Activated CD8-positive, alpha-beta memory T cell treated with anti-CD3 and anti-CD28 coated beads, Interleukin-2, amount 50 U/mL, for 24 hours (primary cell): ENCODE measurements at regions not wholly inside any gene's neighbourhood (a gene's known extent, or its start where the extent isn't known, plus 50 kb on each side); places are given as distances from the start of the nearest gene placed in this dataset.
"Not testable (repeated sequence)": the region's sequence is repeated elsewhere in the genome, so short reads cannot be mapped to it uniquely, and the experiment has no call there.

Experiments used
- DNase-seq: peaks from one replicate; pipeline ENCODE4 v3.0.0-alpha.2; 2020; ENCODE audit errors: extremely low read depth

DNA sequence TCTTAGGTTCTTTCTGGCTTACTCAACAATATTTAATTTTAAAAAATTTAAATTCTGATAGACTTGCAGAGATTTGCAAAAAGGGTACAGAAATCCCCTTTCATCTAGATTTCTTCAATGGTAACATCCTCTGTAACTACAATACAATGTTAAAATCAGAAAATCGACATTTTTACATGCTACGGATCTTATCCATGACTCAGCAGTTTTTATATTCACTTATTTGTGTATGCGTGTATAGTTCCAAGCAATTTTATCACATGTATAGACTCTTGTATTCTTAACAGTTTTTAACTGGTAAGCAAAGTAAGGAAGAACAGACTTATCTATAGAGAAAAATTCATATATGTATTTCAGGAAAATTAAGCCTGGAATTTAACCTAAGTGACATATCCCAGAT is 256.1 kb upstream of the MEX3C start:
- no peak for DNase-seq

DNA sequence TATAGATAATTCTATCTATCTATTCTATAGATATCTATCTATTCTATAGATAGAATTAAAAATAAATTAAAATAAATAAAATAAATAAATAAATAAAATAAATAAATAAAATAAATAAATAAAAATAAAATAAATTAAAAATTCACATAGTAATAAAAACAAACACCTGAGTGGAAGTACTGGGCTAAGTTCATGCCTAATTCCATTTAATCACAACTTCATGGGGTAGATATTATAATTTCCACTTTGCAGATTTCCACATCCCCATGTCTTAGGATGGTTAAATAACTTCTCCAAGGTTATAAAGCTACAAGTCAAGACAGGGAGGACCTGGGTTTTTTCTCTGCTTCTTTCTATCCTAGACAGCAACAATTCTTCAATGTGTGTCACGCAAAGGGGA is 261.4 kb upstream of the MEX3C start:
- DNase-seq, result no peak

DNA sequence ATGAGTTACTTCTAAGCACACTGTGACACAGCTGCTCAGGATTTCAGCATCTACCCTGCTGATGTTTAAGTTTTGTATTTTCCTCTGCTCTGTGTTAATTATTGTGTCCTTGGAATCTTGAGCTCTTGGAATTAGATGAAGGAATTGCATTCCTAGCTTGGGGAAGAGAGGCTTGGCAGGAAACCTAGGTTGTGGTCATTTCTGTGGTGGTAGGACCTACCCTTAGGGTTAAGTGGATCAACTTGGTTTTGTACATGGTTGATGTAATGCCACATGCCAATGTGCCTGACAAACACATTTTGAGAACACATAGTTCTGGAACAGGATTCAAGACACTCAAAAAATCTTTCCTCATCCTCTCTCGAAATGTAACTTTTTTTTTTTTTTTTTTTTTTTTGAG is 264.5 kb upstream of the MEX3C start:
- no peak for DNase-seq

DNA sequence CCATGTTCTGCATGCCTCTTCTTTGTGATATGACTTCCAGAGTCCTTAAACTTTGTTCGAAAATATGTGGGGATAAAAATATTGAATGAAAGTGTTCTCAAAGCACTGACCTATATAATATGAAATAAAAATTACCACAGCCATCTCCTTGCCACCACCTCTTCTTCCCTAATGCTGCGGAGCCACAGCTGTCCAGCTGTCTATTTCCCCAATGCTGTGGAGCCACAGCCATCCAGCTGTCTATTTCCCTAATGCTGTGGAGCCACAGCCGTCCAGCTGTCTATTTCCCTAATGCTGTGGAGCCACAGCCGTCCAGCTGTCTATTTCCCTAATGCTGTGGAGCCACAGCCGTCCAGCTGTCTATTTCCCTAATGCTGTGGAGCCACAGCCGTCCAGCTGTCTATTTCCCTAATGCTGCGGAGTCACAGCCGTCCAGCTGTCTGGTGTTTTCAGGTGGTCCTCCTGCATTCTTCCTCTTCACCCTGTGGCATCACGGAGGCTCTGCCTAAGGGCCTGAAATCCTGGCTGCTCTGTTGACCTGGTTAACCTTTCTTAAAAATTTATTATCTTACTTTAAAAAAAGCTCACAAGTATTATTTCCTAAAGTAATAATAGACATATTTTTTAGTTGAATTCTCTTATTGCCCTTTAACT is 266.1 kb upstream of the MEX3C start:
- no peak for DNase-seq

DNA sequence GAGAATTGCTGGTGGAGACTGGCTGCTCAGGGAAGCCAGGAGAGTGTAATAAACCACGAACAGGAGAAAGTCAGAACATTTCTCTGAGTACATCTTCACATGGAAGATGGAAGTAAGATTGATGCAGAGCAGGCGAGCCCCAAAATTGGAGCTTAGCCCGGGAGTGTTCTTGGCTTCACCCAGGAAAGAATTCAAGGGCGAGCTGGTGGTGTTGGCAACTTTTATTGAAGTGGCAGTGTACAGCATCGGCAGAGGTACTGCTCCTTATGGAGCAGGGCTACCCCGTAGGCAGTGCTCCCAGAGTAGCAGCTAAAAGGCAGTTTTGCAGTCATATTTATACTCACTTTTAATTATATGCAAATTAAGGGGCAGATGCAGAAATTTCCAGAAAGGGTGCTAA is 281.4 kb upstream of the MEX3C start:
- DNase-seq, result no peak

DNA sequence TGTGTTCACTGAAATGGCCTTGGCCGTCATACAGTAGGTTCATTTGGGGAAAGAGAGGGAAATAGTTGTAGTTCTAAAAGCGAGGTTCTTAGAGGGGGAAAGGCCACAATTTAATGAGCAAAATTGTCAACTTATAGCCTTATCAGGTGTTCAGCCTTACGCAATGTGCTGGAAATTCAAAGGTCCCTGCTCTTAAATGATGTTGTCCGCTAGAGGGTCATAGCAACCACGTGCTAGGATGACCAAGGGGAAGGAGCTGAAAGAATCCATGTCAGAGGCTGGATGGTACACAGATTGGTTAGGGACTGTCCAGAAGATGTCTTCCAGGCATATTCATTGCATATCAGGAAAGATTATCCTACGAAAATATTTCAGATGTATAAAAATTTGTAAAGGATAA is 282.3 kb upstream of the MEX3C start:
- no peak for DNase-seq

DNA sequence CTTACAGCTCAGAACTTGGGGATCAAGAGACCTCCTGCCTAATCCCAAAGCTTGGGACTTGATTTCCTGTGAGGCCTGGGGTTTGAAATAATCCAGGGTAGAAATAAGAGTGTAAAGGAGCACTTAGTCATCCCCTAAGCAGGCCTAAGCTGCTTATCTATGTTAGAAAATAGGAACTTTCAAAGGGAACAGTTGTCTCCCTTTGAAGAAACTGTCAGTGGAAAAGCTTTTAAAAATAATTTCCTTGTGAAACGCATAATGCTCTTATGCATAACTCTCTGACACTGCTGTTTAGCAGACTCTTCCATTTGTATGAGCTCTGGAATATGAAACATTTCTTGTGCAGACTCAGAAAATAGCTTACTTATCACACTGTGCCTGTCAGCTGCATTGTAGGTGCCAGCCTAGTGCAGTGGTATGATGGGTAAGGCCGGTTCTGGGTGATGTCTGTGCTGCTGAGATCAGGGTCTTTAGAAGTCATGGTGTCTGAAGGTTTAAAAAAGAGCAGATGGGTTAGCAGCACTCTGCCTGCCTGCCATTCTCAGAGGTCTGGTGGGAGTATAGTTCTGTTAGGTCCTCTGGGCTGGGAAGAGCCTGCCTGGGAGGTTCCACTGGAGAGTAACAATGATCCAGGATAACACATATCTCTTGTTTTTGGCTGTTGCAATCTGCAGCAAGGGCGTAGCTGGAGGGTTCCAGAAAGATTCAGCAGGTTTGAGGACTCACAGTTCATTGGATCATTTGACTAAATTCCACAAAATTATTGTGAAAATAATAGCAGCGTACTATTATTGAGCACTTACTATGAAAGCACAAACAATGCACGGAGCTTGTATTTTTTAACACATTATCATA is 283.2 kb upstream of the MEX3C start:
- no peak for DNase-seq

DNA sequence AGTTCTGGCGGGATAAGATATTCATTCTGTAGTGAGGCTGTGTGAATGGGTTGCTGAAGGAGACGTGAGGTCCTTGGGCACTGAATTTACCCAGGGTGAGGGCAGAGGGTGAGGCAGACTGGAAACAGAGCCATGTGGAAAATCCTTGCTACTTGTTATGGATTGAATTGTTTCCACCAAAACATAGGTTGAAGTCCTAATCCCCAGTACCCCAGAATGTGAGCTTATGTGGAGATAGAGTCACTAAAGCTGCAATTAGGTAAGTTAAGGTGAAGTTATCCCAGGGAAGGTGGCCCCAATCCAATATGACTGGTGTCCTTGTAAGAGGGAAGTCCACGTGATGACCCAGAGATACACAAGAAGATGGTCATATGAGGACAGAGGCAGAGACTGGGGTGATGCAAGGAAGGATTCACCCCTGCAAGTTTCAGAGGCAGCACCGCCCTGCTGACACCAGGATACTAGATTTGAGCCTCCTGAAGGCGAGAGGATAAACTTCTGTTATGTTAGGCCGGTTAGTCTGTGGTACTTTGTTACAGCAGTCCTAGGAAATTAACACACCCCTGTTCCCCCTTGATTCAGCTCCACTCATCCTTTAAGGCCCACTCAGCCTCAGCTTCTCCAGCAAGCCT is 289.4 kb upstream of the MEX3C start:
- DNase-seq, result no peak

DNA sequence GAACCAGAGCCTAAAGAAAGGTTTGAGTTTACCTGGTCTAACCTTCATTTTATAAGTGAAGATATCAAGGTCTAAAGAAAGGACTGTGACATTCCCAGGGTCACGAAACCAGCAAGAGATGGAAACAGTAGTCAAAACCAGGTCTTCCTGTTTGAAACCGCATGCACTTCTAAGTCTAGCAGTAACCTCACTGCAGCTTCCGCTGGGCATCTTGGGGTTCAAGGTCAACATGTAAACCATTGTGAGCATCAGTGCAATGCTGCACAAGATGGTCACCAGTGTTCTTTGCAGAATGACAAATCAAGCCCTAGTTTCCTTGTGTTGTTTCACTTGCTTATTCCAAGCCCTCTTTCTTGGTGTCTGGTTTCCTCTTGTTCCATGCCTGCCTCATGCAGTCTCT is 292.9 kb upstream of the MEX3C start:
- no peak for DNase-seq

DNA sequence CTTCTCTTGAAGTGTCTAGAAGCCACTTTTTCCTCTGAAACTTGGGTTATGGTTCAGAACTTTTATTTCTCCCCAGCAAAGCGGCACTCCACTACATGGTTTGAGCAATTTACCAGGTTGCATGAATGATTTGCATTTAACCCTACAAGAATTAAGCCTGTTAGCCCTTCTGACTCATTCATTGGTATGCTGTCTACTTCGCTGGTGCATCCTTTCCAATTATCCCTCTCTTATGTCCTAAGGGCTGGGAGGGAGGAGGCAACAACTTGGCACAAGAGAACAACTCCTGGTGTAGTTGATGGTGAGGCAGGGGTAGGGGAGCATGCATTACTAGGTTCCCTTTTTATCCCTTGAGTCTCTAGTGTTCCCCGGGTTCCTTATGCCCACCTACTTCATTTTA is 293.4 kb upstream of the MEX3C start:
- no peak for DNase-seq

DNA sequence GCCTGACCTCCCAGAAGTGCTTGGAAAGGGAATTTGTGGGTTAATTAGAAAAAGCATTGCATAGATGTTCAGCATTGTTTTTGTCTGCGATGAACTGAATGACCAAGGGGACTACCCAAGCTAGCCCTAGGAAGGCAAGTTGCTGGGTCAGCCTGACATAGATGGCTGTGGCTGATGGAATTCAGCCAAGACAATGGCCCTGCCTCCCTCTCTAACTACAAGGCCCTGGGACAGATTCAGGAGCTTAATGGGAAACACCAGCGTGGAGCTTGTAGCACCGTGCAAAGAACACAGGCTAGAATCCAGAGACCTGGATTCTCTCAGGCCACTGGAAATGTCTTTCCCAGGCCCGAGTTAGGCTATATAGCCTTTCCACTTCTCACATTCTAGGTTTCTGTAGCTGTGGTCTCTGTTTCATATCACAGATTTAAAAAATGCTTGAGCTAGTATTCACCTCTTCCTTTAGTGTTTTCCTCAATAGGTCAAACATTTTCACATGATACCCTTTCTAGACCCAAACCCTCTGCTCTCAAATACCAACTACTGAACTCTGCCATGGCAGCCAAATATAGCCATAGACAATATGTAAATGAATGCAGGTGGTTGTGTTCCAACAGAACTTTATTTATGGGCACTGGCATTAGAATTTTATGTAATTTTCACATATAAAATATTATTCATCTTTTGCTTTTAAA is 294.3 kb upstream of the MEX3C start:
- DNase-seq, result no peak

DNA sequence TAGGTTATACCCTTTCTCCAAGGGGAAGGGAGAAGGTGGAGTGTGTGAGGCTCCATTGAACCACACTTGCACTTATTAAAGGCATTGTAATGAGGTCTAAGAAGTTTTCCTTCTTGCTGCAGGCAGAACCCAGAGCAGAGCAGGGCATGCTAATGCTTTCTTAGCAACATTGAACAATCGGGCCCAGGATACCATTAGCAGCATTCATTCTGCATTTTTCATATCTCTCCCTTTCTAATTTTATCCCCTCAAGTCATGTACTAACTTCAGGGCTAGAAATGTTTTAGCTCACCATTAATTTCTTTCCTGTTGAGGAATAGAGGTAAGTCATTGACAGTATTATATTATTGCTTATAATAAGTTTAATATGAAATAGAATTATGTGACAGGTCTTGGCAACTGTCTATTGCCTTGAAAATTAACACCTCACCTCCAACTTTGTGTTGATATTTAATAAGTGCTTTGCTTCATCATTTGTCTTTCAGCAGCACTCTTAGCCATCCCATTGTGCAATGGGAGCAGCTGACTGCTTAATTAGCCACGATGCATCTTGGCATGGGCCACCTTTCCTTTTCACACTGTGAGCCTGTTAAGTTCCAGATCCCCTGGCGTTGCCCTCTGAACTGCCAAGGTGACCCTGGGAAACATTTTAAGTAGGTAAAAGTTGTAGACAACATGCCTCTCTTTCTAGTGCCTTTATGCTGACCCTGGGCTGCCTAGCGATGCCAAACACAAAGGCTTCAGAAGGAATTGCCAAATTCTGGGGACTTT is 300.8 kb upstream of the MEX3C start:
- DNase-seq, result no peak

DNA sequence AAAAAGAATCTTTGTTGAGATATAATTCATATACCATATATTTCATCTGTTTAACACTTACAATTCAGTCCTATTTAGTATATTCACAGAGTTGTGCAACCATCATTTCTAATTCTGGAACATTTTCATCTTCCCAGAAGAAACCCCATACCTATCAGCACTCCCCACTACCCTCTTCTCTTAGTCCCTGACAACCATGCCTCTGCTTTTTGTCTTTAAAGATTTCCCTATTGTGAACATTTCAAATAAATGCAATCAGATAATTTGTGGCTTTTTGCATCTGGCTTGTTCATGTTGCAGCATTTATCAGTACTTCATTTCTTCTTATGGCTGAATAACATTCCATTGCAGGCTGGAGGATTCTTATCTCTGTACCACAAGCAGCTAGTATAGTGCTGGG is 305.9 kb upstream of the MEX3C start:
- DNase-seq, result no peak

DNA sequence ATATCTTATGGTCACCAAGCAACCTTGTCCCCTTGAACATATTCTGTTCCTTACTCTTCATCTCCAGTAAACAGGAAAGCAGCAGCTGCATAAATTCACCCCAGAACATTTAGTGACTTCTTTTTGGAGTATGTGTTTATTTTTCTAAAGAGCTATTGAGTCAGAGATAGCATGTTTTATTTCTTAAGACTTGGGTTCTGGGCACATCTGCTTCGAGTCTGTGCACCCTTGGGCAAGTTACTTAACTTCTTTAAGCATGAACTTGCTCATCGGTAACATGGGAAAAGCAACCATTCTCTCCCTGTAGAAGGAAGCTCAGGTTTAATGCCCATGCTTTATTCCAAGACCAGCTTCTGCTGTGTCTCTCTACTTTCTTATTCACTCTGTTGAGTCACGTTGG is 309.3 kb upstream of the MEX3C start:
- no peak for DNase-seq

DNA sequence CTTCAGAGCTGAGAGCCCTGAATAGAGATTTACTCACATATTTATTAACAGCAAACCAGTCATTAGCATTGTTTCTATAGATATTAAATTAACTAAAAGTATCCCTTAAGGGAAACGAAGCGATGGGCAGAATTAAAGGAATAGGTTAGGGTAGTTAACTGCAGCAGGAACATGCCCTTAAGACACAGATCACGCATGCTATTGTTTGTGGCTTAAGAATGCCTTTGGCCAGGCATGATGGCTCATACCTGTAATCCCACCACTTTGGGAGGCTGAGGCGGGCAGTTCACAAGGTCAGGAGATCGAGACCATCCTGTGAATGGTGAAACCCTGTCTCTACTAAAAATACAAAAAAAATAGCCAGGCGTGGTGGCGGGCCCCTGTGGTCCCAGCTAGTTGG is 310.9 kb upstream of the MEX3C start:
- not testable (repeated sequence) for DNase-seq

DNA sequence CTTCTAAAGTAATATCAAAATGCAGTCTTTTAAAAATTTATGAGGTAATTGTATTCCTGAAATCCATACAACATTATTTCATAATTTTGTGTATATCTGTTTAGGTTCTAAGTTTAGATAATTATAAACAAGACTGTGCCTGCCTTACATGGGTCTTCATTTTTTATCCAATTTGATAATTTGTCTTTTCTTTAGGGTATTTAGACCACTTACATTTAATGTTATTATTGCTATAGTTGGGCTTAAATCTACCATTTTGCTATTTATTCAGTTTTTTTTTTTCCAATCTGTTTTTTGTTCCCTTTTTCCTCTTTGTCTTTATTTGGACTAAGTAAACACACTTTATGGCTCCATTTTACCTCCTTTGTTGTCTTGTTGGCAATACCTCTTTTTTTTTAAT is 312.5 kb upstream of the MEX3C start:
- no peak for DNase-seq

DNA sequence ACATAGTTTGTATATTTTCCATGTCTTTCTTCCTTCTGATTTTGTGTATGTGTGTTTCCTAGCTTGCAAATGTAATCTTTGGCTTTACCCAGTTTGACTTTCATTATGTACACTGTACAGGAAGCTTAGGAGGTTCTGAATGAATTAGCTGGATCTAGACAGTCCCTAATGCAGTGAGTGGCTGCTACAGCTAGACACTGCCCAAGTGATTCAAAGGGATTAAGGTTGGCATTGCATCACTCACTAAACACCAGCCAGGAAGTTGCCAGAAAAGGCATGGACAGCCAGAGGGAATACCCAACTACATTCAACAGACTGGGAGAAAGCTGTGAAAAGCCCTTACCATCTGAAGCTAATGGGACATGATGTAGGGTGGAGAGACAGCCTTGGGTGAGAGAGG is 316.0 kb upstream of the MEX3C start:
- DNase-seq, result no peak

DNA sequence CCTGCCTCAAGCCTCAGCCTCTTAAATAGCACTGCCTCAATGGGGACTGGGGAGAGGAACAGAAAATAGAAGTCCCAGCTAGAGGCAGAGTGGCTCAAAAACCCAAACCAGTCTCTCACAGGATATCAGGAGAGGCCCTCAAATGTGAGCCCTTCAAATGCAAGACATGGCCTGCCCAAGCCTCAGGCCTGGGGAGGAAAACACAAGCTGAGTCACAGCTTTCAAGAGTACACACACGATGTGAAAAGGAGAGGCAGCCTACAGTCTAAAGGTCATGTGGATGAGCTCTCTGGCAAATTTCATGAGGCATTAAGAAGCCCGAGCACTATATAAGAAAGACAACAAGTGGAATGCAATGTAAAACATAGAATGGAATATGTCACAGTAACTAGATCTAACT is 316.6 kb upstream of the MEX3C start:
- no peak for DNase-seq

DNA sequence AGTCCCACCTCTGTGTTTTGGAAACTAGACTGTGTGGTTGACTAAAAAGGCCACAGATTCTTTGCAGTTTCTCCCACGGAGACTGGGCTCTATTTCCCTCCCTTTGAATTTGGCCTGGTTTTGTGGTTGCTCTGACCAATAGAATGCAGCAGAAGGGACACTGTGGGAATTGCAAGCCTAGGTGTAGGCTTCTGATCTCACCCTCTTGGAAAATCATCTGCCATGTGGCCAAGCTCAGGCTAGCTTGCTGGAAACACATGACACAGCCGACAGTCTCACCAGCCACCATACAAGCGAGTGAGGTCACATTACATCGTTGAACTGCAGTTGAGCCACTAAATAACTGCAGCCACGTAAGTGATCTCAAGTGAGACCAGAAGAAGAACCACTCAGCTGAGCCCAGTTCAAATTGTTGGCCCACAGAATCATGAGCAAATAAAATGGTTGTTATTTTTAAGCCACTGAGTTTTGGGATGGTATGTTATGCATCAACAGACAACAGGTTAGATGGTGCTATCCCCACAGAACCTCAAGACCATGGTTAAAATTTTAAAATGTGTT is 319.1 kb upstream of the MEX3C start:
- DNase-seq, result no peak

DNA sequence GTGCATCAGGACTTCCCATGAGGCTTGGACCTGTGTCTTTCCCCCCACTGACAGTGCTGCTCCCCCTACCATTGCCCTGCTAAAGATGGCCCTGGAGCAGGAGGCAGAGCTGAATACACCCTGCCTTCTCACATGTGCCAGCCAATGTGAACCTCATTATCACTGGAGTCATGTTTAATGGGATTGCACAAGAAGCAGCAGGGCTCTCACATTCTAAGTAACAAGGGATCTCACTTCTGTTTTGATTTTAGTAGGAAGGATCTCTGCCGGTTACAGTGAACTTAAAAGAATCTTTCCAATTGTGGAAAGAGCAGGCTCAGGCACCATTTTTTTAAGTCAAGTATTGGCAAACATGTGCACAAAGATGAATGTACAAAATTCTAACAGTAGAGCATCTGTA is 322.1 kb upstream of the MEX3C start:
- DNase-seq, result no peak

DNA sequence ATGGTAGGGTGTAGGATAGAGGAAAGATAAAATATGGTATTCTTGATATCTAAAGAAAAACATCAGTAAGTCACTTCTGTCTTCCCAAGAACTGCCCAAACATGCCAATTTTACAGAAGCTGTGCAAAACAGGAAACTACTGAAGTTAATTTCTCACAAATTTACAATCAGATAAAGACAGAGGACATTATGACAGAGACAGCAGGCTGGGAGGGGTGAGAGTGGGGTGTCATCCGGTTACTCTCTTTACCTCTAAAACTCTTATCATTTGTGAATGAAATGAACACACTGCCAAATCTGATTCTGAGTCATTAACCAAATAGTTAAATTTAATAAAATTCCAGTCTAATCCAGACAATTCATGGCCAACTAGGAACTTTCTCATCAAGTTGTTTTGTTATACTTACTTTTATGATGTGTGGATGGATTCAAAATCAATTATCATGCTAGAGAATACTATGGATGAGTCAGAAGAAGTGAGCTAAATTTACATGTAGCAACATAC is 323.2 kb upstream of the MEX3C start:
- no peak for DNase-seq
